ENCODE measurements at regions not wholly inside any gene's neighbourhood (a gene's known extent, or its start where the extent isn't known, plus 50 kb on each side); places are given as distances from the start of the nearest gene placed in this dataset.

- TF ChIP-seq CTCF (IDR thresholded peaks at IDR 0.05), result no peak
- no peak for TF ChIP-seq ZFX (IDR thresholded peaks at IDR 0.05; ENCODE audit: borderline replicate concordance)
Observed at GRCh38 chr12:111184161-111184560, 184.7 kb downstream of the PHETA1 start.
